CD14-positive monocyte (primary cell): ENCODE measurements at regions not wholly inside any gene's neighbourhood (a gene's known extent, or its start where the extent isn't known, plus 50 kb on each side); places are given as distances from the start of the nearest gene placed in this dataset.

Experiments used
- DNase-seq, 3 donors: peaks; one replicate each; pipeline ENCODE4 v3.0.0-alpha.2; 2011 to 2022
- H2AFZ ChIP-seq: 2 replicates; pipeline ENCODE4 v1.6.0; 2012; ENCODE audit warnings: mild to moderate bottlenecking, low read depth, low read length, inconsistent platforms; ENCODE audit not compliant: insufficient read depth, poor library complexity, severe bottlenecking
- H3K27ac ChIP-seq, 2 donors: 1 replicate in 1 of 2; 2 replicates in 1 of 2; pipeline ENCODE4 v1.5.1; 2012 to 2013; ENCODE audit warnings: low read length in 2 of 2, control low read depth in 1 of 2, inconsistent platforms in 1 of 2, low read depth in 1 of 2, mild to moderate bottlenecking in 1 of 2
- H3K27me3 ChIP-seq, 2 donors: one replicate each; pipeline versions ENCODE4 v1.6.0 to v1.6.1; 2011 to 2013; ENCODE audit warnings: low read length in 2 of 2; ENCODE audit not compliant: control insufficient read depth in 2 of 2, insufficient read depth in 2 of 2
- H3K36me3 ChIP-seq, 2 donors: replicated peaks in 1 of 2; 1 replicate in 1 of 2; 2 replicates in 1 of 2; pipeline versions ENCODE4 v1.5.1 to v1.6.1; 2012 to 2013; ENCODE audit warnings: low read length in 2 of 2, control low read depth in 1 of 2, inconsistent platforms in 1 of 2, mild to moderate bottlenecking in 1 of 2; ENCODE audit not compliant: insufficient read depth in 2 of 2, control insufficient read depth in 1 of 2
- H3K4me1 ChIP-seq, 2 donors: 1 replicate in 1 of 2; 2 replicates in 1 of 2; pipeline versions ENCODE4 v1.5.1 to v1.6.1; 2012 to 2013; ENCODE audit warnings: low read length in 2 of 2, control low read depth in 1 of 2, inconsistent platforms in 1 of 2, mild to moderate bottlenecking in 1 of 2, moderate library complexity in 1 of 2; ENCODE audit not compliant: insufficient read depth in 2 of 2, control insufficient read depth in 1 of 2
- H3K4me2 ChIP-seq: replicated peaks from 2 replicates; pipeline ENCODE3; 2012; ENCODE audit warnings: low read length, moderate library complexity, mild to moderate bottlenecking; ENCODE audit not compliant: poor library complexity, severe bottlenecking; ENCODE audit errors: extremely low read depth
- H3K4me3 ChIP-seq, 3 experiments: fragments of 200-600 bp in 1 of 3; sonication (generic) in 1 of 3; replicated peaks in 1 of 3; 1 replicate in 2 of 3; 2 replicates in 1 of 3; pipeline ENCODE4 v1.5.1; 2011 to 2013; ENCODE audit warnings: low read length in 3 of 3, mild to moderate bottlenecking in 3 of 3, control low read depth in 2 of 3, low read depth in 2 of 3, inconsistent platforms in 1 of 3, moderate library complexity in 1 of 3
- H3K79me2 ChIP-seq: 2 replicates; pipeline ENCODE4 v1.6.0; 2012; ENCODE audit warnings: mild to moderate bottlenecking, control low read depth, inconsistent platforms, low read length, moderate library complexity; ENCODE audit not compliant: insufficient read depth
- H3K9ac ChIP-seq: 2 replicates; pipeline ENCODE4 v1.6.0; 2017; ENCODE audit warnings: low read length, mild to moderate bottlenecking; ENCODE audit not compliant: insufficient read depth, poor library complexity, severe bottlenecking
- H3K9me3 ChIP-seq, 2 donors: replicated peaks in 1 of 2; 1 replicate in 1 of 2; 2 replicates in 1 of 2; pipeline versions ENCODE4 v1.5.1 to v1.6.1; 2012 to 2013; ENCODE audit warnings: low read length in 2 of 2, control low read depth in 1 of 2; ENCODE audit not compliant: control insufficient read depth in 1 of 2, insufficient read depth in 1 of 2
- H4K20me1 ChIP-seq: 2 replicates; pipeline ENCODE4 v1.6.0; 2012; ENCODE audit warnings: mild to moderate bottlenecking, low read length, control low read depth, moderate library complexity; ENCODE audit not compliant: insufficient read depth
- H3K27ac Mint-ChIP-seq, 7 donors: one replicate each; pipeline ENCODE4 v1.8.0; 2020; ENCODE audit warnings: mild to moderate bottlenecking in 7 of 7, mixed read lengths in 7 of 7, moderate library complexity in 6 of 7, inconsistent platforms in 2 of 7
- H3K27me3 Mint-ChIP-seq, 3 donors: one replicate each; pipeline ENCODE4 v1.8.0; 2021 to 2022; ENCODE audit warnings: low read depth in 3 of 3, mild to moderate bottlenecking in 3 of 3, mixed read lengths in 3 of 3, moderate library complexity in 3 of 3, inconsistent platforms in 1 of 3
- H3K36me3 Mint-ChIP-seq, 2 donors: one replicate each; pipeline ENCODE4 v1.8.0; 2020; ENCODE audit warnings: mixed read lengths in 2 of 2, inconsistent platforms in 1 of 2, mild to moderate bottlenecking in 1 of 2
- H3K4me1 Mint-ChIP-seq: one replicate; pipeline ENCODE4 v1.8.0; 2020; ENCODE audit warnings: mild to moderate bottlenecking, mixed read lengths
- H3K4me3 Mint-ChIP-seq, 2 donors: one replicate each; pipeline ENCODE4 v1.8.0; 2020; ENCODE audit warnings: mild to moderate bottlenecking in 2 of 2, mixed read lengths in 2 of 2, moderate library complexity in 1 of 2
- H3K9me3 Mint-ChIP-seq, 7 donors: one replicate each; pipeline ENCODE4 v1.8.0; 2020 to 2022; ENCODE audit warnings: mixed read lengths in 7 of 7, mild to moderate bottlenecking in 6 of 7, moderate library complexity in 6 of 7, inconsistent platforms in 2 of 7
- WGBS: methylation state at CpG from one replicate; pipeline ENCODE4 v1.1.5; 2013; ENCODE audit warnings: missing lambda C conversion rate; ENCODE audit not compliant: insufficient coverage; 5-methylcytosine and 5-hydroxymethylcytosine counted together
- intact Hi-C, 2 donors: fragments of 100-400 bp; cut with micrococcal nuclease; formaldehyde crosslinking; loops; one replicate each; pipeline versions ENCODE4 v1.15.0 to v1.15.1; 2023
- TF ChIP-seq, protein P1 (sequence below): fragments of 200-600 bp; IDR thresholded peaks from one replicate; pipeline ENCODE4 v1.8.0; 2022; ENCODE audit warnings: antibody characterized with exemption, mild to moderate bottlenecking

DNA sequence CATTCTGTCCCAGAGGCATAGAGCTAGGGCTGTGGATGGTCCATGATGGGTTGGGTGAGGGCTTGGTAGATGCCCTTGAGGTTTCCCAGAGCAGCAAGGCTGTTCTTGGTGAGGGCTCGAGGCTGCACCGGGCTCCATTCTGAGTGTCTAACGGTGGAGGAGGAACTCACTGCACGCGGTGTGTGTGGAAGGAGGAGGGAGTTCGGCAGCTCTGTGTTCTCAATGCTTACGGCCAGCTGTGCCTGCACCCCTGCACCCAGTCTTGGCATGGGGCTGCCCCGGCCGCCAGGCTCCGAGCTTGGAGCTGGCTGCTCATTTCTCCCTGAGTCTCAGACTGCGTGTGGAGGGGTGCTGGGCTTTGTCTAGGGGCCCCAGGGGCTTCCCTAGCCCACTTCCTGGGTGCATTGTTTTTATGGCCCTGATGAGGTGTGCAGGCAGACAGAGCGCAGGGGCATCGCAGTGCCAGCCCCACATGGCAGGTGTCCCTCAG is 1247.1 kb downstream of the BRD1 start:
- Mint-ChIP-seq H3K4me1 (no peaks in the 10 kb centered on the region), H3K4me3 (no peak overlapping the region), H3K9me3 (peaks cover 0 to 2% (median 0%) of the 10 kb centered on the region in 7 donors), H3K27me3 (peaks cover 11 to 20% (median 16%) of the 10 kb centered on the region in 3 donors), H3K36me3 (no peaks in the 10 kb centered on the region), H3K27ac (peak overlapping the region in 1 of 7 donors; percentile 13)
- intact Hi-C loops = no loop called here
- Histone ChIP-seq H3K4me1 (no peaks in the 10 kb centered on the region), H3K36me3 (no peaks in the 10 kb centered on the region), H3K4me2 (no peak overlapping the region), H3K9ac (no peak overlapping the region), H3K27ac (no peak overlapping the region), H3K4me3 (no peak overlapping the region), H3K79me2 (no peaks in the 10 kb centered on the region), H2AFZ (no peak overlapping the region), H4K20me1 (no peaks in the 10 kb centered on the region), H3K27me3 (peaks cover 0 to 11% of the 10 kb centered on the region in 2 donors), H3K9me3 (peaks cover 8 to 18% of the 10 kb centered on the region in 2 donors)
- TF ChIP-seq, protein P1, sequence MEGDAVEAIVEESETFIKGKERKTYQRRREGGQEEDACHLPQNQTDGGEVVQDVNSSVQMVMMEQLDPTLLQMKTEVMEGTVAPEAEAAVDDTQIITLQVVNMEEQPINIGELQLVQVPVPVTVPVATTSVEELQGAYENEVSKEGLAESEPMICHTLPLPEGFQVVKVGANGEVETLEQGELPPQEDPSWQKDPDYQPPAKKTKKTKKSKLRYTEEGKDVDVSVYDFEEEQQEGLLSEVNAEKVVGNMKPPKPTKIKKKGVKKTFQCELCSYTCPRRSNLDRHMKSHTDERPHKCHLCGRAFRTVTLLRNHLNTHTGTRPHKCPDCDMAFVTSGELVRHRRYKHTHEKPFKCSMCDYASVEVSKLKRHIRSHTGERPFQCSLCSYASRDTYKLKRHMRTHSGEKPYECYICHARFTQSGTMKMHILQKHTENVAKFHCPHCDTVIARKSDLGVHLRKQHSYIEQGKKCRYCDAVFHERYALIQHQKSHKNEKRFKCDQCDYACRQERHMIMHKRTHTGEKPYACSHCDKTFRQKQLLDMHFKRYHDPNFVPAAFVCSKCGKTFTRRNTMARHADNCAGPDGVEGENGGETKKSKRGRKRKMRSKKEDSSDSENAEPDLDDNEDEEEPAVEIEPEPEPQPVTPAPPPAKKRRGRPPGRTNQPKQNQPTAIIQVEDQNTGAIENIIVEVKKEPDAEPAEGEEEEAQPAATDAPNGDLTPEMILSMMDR = no peak
- DNase-seq = no peak
- 65% methylated on average over 10 of the region's 13 CpGs for WGBS

- Histone ChIP-seq H3K4me1 (no peaks in the 10 kb centered on the region), H2AFZ (no peak overlapping the region), H3K4me2 (no peak overlapping the region), H3K9ac (no peak overlapping the region), H3K9me3 (peaks cover 8 to 18% of the 10 kb centered on the region in 2 donors), H3K36me3 (no peaks in the 10 kb centered on the region), H4K20me1 (no peaks in the 10 kb centered on the region), H3K4me3 (no peak overlapping the region), H3K27me3 (peaks cover under 1 to 12% of the 10 kb centered on the region in 2 donors), H3K79me2 (no peaks in the 10 kb centered on the region), H3K27ac (no peak overlapping the region)
- intact Hi-C loops = no loop called here
- TF ChIP-seq, protein P1 = no peak
- Mint-ChIP-seq H3K36me3 (no peaks in the 10 kb centered on the region), H3K27ac (no peak overlapping the region), H3K4me1 (no peaks in the 10 kb centered on the region), H3K9me3 (peaks cover 0 to 2% (median 0%) of the 10 kb centered on the region in 7 donors), H3K27me3 (peaks cover 11 to 21% (median 16%) of the 10 kb centered on the region in 3 donors), H3K4me3 (no peak overlapping the region)
- 96% methylated on average over 22 of the region's 22 CpGs for WGBS
- no peak for DNase-seq
Observed at GRCh38 chr22:48579928-48580309, 1247.8 kb downstream of the BRD1 start.
